HG03442 (cell line): ENCODE measurements at regions not wholly inside any gene's neighbourhood (a gene's known extent, or its start where the extent isn't known, plus 50 kb on each side); places are given as distances from the start of the nearest gene placed in this dataset.
"Not testable (repeated sequence)": the region's sequence is repeated elsewhere in the genome, so short reads cannot be mapped to it uniquely, and the experiment has no call there.

ENCODE experiments used
- ATAC-seq: cut with Tn5 transposase; IDR thresholded peaks from one replicate; pipeline ENCODE4 v1.9.1; 2021; ENCODE audit warnings: mild to moderate bottlenecking, moderate library complexity; ENCODE audit not compliant: unreplicated experiment

- ATAC-seq = no peak
Observed at GRCh38 chr9:115443890-115444289, 325.9 kb upstream of the TNC start.

GRCh38 chr9:115444959-115445358 is 327.0 kb upstream of the TNC start:
- ATAC-seq = no peak

GRCh38 chr9:115445655-115446054 is 327.7 kb upstream of the TNC start:
- no peak for ATAC-seq

GRCh38 chr9:115456515-115456914 is 338.6 kb upstream of the TNC start:
- ATAC-seq = no peak

- no peak for ATAC-seq
Observed at GRCh38 chr9:115461280-115461679, 343.3 kb upstream of the TNC start.

GRCh38 chr9:115462623-115463022 is 344.7 kb upstream of the TNC start:
- no peak for ATAC-seq

GRCh38 chr9:115466756-115467155 is 348.8 kb upstream of the TNC start:
- no peak for ATAC-seq

GRCh38 chr9:115469841-115470240 is 351.9 kb upstream of the TNC start:
- ATAC-seq = no peak

- not testable (repeated sequence) for ATAC-seq
Observed at GRCh38 chr9:115473032-115473431, 355.1 kb upstream of the TNC start.

- no peak for ATAC-seq
Observed at GRCh38 chr9:115481769-115482168, 363.8 kb upstream of the TNC start.

GRCh38 chr9:115482747-115483146 is 364.8 kb upstream of the TNC start:
- ATAC-seq = no peak

- no peak for ATAC-seq
Observed at GRCh38 chr9:115492869-115493268, 374.9 kb upstream of the TNC start.

- no peak for ATAC-seq
Observed at GRCh38 chr9:115494393-115494792, 376.4 kb upstream of the TNC start.

- ATAC-seq = no peak
Observed at GRCh38 chr9:115495052-115495635, 377.2 kb upstream of the TNC start.

GRCh38 chr9:115495836-115496235 is 377.9 kb upstream of the TNC start:
- ATAC-seq = no peak

- ATAC-seq = no peak
Observed at GRCh38 chr9:115498303-115498702, 380.3 kb upstream of the TNC start.

GRCh38 chr9:115507148-115507547 is 389.2 kb upstream of the TNC start:
- no peak for ATAC-seq

GRCh38 chr9:115513148-115513547 is 395.2 kb upstream of the TNC start:
- ATAC-seq = no peak

GRCh38 chr9:115514454-115514853 is 396.5 kb upstream of the TNC start:
- no peak for ATAC-seq

- ATAC-seq = no peak
Observed at GRCh38 chr9:115517335-115518075, 399.5 kb upstream of the TNC start.

- ATAC-seq = no peak
Observed at GRCh38 chr9:115520646-115521045, 402.7 kb upstream of the TNC start.

- ATAC-seq = no peak
Observed at GRCh38 chr9:115522912-115523311, 405.0 kb upstream of the TNC start.
